Mesothelial cell of epicardium (in vitro differentiated cells): ENCODE measurements at regions not wholly inside any gene's neighbourhood (a gene's known extent, or its start where the extent isn't known, plus 50 kb on each side); places are given as distances from the start of the nearest gene placed in this dataset.
"Not testable (repeated sequence)": the region's sequence is repeated elsewhere in the genome, so short reads cannot be mapped to it uniquely, and the experiment has no call there.

Source experiments
- DNase-seq, 2 experiments: peaks; one replicate each; pipeline ENCODE4 v3.0.0; 2021; ENCODE audit warnings: low spot score in 2 of 2; ENCODE audit not compliant: unreplicated experiment in 2 of 2
- H3K27ac Mint-ChIP-seq: 2 replicates; pipeline ENCODE4 v1.8.0; 2021; ENCODE audit warnings: mixed read lengths
- H3K27me3 Mint-ChIP-seq: 2 replicates; pipeline ENCODE4 v1.8.0; 2021; ENCODE audit warnings: low read depth, mixed read lengths
- H3K36me3 Mint-ChIP-seq: 2 replicates; pipeline ENCODE4 v1.8.0; 2021; ENCODE audit warnings: mixed read lengths
- H3K4me1 Mint-ChIP-seq: 2 replicates; pipeline ENCODE4 v1.8.0; 2021; ENCODE audit warnings: mixed read lengths
- H3K4me3 Mint-ChIP-seq: 2 replicates; pipeline ENCODE4 v1.8.0; 2021; ENCODE audit warnings: mild to moderate bottlenecking, moderate library complexity, mixed read lengths
- H3K9me3 Mint-ChIP-seq: 2 replicates; pipeline ENCODE4 v1.8.0; 2021; ENCODE audit warnings: mixed read lengths
- CTCF ChIP-seq: fragments of 200-600 bp; sonication (generic); IDR thresholded peaks from one replicate; pipeline ENCODE4 v1.5.0; 2021; ENCODE audit warnings: antibody characterized with exemption; ENCODE audit not compliant: unreplicated experiment

- Mint-ChIP-seq H3K27ac (no peak overlapping the region), H3K4me1 (peaks cover 13% of the 10 kb centered on the region), H3K4me3 (no peak overlapping the region), H3K36me3 (no peaks in the 10 kb centered on the region), H3K27me3 (peaks cover 19% of the 10 kb centered on the region), H3K9me3 (no peaks in the 10 kb centered on the region)
- no peak for TF ChIP-seq CTCF
- DNase-seq, result no peak
Observed at GRCh38 chr13:48879432-48879831, 96.3 kb upstream of the FNDC3A start.

- H3K9me3 Mint-ChIP-seq, result no peaks in the 10 kb centered on the region
- no peaks in the 10 kb centered on the region for H3K36me3 Mint-ChIP-seq
- H3K4me3 Mint-ChIP-seq, result no peak overlapping the region
- H3K27ac Mint-ChIP-seq, result no peak overlapping the region
- H3K4me1 Mint-ChIP-seq, result peaks cover 13% of the 10 kb centered on the region
- TF ChIP-seq CTCF, result no peak
- peaks cover 16% of the 10 kb centered on the region for H3K27me3 Mint-ChIP-seq
- DNase-seq, result no peak
Observed at GRCh38 chr13:48879854-48880253, 95.9 kb upstream of the FNDC3A start.

- not testable (repeated sequence) for H3K4me3 Mint-ChIP-seq, H3K36me3 Mint-ChIP-seq, H3K4me1 Mint-ChIP-seq, H3K9me3 Mint-ChIP-seq, H3K27ac Mint-ChIP-seq, DNase-seq, H3K27me3 Mint-ChIP-seq
Observed at GRCh38 chr13:48883786-48884185, 91.9 kb upstream of the FNDC3A start.

- no peaks in the 10 kb centered on the region for H3K36me3 Mint-ChIP-seq
- H3K4me3 Mint-ChIP-seq, result no peak overlapping the region
- H3K4me1 Mint-ChIP-seq, result no peaks in the 10 kb centered on the region
- H3K27ac Mint-ChIP-seq, result no peak overlapping the region
- H3K27me3 Mint-ChIP-seq, result no peaks in the 10 kb centered on the region
- no peak for TF ChIP-seq CTCF
- no peak for DNase-seq
- H3K9me3 Mint-ChIP-seq, result no peaks in the 10 kb centered on the region
Observed at GRCh38 chr13:48885027-48885395, 90.7 kb upstream of the FNDC3A start.

- Mint-ChIP-seq H3K4me3 (no peak overlapping the region), H3K27ac (no peak overlapping the region), H3K4me1 (no peaks in the 10 kb centered on the region), H3K36me3 (no peaks in the 10 kb centered on the region), H3K9me3 (no peaks in the 10 kb centered on the region), H3K27me3 (peaks cover 4% of the 10 kb centered on the region)
- DNase-seq, result no peak
- no peak for TF ChIP-seq CTCF
Observed at GRCh38 chr13:48888613-48889012, 87.1 kb upstream of the FNDC3A start.

GRCh38 chr13:48890391-48890790 is 85.3 kb upstream of the FNDC3A start:
- no peak for TF ChIP-seq CTCF
- Mint-ChIP-seq H3K36me3 (no peaks in the 10 kb centered on the region), H3K4me1 (no peaks in the 10 kb centered on the region), H3K27me3 (peaks cover 4% of the 10 kb centered on the region), H3K4me3 (no peak overlapping the region), H3K9me3 (no peaks in the 10 kb centered on the region), H3K27ac (no peak overlapping the region)
- DNase-seq, result no peak
